ENCODE measurements at regions not wholly inside any gene's neighbourhood (a gene's known extent, or its start where the extent isn't known, plus 50 kb on each side); places are given as distances from the start of the nearest gene placed in this dataset.

GRCh38 chr1:208595745-208596144 is 351.6 kb upstream of the PLXNA2 start:
- Histone ChIP-seq H3K9me3 (no peaks in the 10 kb centered on the region), H3K27ac (no peak overlapping the region), H3K4me1 (peaks cover 0 to 18% (median 0%) of the 10 kb centered on the region in 9 donors), H3K36me3 (no peaks in the 10 kb centered on the region), H3K27me3 (no peaks in the 10 kb centered on the region), H3K4me3 (no peak overlapping the region)
- ATAC-seq = no peak
- DNase-seq = no peak
- no peak for TF ChIP-seq CTCF (IDR thresholded peaks at IDR 0.05)
- 57 to 61% methylated on average over 4 of the region's 4 CpGs for WGBS, 2 donors
- intact Hi-C loops (cut with DNase I) = no loop called here

GRCh38 chr1:208597571-208597970 is 353.4 kb upstream of the PLXNA2 start:
- 62 to 74% methylated on average over 1 of the region's 1 CpG for WGBS, 2 donors
- no peak for ATAC-seq
- intact Hi-C loops (cut with DNase I) = no loop called here

GRCh38 chr1:208598021-208598420 is 353.8 kb upstream of the PLXNA2 start:
- TF ChIP-seq CTCF (IDR thresholded peaks at IDR 0.05) = no peak
- intact Hi-C loops (cut with DNase I) = no loop called here
- Histone ChIP-seq H3K4me3 (no peak overlapping the region), H3K4me1 (peaks cover 0 to 25% (median 4%) of the 10 kb centered on the region in 9 donors), H3K27me3 (no peaks in the 10 kb centered on the region), H3K9me3 (no peaks in the 10 kb centered on the region), H3K27ac (no peak overlapping the region), H3K36me3 (no peaks in the 10 kb centered on the region)
- 86% methylated on average over 4 of the region's 4 CpGs for WGBS, 2 donors
- no peak for ATAC-seq
- DNase-seq = no peak

More at GRCh38 chr1:208597571-208597970, 353.4 kb upstream of the PLXNA2 start:
- no peak for TF ChIP-seq CTCF (IDR thresholded peaks at IDR 0.05)
- Histone ChIP-seq H3K27me3 (no peaks in the 10 kb centered on the region), H3K4me1 (peaks cover 0 to 29% (median 8%) of the 10 kb centered on the region in 9 donors), H3K9me3 (no peaks in the 10 kb centered on the region), H3K4me3 (no peak overlapping the region), H3K27ac (no peak overlapping the region), H3K36me3 (no peaks in the 10 kb centered on the region)
- no peak for DNase-seq

- ATAC-seq (no peak), DNase-seq (no peak)
- no peaks in the 10 kb centered on the region for H3K36me3 ChIP-seq
- no peak overlapping the region for H3K4me3 ChIP-seq
- WGBS, 2 donors = 78 to 82% methylated on average over 2 of the region's 2 CpGs
- intact Hi-C loops (cut with DNase I) = no loop called here
- H3K27ac ChIP-seq = no peak overlapping the region
- peaks cover 0 to 18% (median 4%) of the 10 kb centered on the region in 9 donors for H3K4me1 ChIP-seq
- no peaks in the 10 kb centered on the region for H3K9me3 ChIP-seq
- no peaks in the 10 kb centered on the region for H3K27me3 ChIP-seq
- no peak for TF ChIP-seq CTCF (IDR thresholded peaks at IDR 0.05)
Observed at GRCh38 chr1:208599063-208599462, 354.9 kb upstream of the PLXNA2 start.

Measured in heart right ventricle (tissue), 16 donors.